Epithelial cell of prostate (primary cell): ENCODE measurements at regions not wholly inside any gene's neighbourhood (a gene's known extent, or its start where the extent isn't known, plus 50 kb on each side); places are given as distances from the start of the nearest gene placed in this dataset.

Experiments used
- DNase-seq: peaks from one replicate; pipeline ENCODE4 v3.0.0-alpha.2; 2011; ENCODE audit warnings: low read depth, low spot score
- H3K27ac ChIP-seq: fragments of 450-650 bp; 2 replicates; pipeline ENCODE4 v1.5.1; 2017; ENCODE audit warnings: mild to moderate bottlenecking

DNA sequence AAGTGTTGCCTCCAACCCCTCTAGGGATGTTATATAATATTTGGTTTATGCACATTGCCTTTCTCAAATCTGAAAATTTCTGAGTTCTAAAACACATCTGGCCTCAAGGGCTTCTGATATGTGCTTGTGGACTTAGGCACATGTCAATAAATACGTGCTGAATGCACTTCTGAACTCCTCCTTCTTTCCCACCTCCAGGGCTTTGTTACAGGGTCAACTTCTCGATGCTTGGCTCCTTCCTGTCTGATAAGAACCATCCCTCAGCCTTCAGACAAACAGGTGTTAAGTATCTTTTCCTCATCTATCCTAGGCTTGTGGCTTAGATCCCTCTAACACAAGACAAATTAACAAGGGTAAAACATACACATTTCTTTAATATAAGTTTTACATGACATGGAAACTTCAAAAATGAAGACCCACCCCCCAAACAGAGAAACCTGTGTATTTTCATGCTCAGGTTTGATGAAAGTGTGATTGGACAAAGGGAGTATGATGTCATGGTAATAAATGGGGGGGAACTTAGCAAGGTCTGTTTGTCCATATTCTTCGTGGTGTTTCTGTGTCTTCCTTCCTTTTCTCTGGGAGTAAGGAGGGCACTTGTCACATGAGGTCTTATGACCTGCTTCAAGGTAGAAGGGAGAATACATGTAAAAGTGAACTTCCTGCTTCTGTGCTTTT is 326.9 kb downstream of the CD83 start:
- H3K27ac ChIP-seq, result no peak overlapping the region
- DNase-seq, result no peak

DNA sequence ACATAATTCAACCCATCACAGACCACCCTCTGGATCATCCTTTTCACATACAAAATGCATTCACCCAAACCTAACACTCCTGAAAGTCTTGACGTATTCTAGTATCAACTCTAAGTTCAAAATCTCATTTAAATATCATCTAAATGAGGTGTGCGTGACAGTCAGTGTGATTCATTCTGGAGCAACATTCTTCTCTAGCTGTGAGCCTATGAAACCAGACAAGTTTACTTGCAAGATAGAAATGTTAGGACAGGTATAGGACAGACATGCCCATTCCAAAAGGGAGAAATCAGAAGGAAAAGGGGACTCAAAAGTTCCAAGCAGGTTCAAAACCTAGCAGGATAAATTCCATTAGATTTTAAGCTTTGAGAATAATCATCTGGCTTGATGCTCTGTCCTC is 329.7 kb downstream of the CD83 start:
- H3K27ac ChIP-seq, result peak overlapping the region; percentile 71
- DNase-seq, result peak; percentile 60

DNA sequence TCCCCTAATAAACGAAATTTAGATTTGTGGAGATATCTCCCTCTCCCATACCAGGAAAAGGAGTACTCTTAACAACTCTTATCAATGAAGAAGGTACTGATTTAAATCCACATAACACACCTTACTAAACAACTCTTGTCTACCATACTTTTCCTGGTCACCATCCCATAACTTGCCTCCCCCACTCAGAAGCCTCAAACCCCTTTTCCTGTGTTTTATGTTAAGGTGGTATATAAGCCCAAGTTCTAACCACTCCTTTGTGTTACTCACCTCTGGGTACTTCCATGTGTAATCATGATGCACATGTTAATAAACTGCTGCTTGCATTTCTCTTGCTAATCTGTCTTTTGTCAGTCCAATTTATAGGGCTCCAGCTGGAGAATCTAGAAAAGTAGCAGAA is 330.7 kb downstream of the CD83 start:
- H3K27ac ChIP-seq, result peak overlapping the region; percentile 71
- DNase-seq, result no peak

DNA sequence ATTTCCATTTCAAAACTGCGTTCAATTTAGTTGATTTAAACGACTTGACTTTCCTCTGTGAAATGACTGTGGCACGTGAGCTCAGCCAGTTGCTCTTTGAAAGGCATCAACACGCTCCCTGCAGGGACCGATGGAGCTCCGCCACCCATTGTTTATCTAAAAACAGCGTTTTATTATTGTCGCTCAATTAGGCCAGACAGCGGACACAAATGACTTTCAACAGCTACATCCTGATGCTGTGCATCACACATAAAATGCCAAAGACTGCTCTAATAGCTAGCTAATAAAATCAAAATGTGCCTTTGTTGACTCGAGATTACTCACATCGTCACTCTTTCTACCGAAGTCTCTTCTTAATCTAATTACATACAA is 332.5 kb downstream of the CD83 start:
- no peak overlapping the region for H3K27ac ChIP-seq
- DNase-seq, result no peak

DNA sequence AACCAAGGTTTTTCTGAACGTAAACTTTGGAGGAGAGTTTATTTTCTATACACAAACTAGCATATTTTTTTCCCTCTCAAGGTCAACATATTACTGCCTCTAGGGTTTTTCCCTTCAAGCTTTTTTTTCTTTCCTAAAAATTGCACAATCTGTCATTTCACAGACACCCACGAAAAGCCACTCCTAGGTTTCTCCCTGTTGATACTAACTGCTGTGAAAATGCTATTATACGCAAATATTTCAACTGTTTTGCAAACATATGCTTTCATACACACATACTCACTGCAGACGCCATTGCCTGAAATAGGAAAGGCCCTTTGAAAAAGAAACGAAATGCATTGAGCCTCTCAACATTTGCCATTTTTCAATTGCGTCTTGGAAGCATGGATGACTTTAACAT is 333.0 kb downstream of the CD83 start:
- DNase-seq, result no peak
- no peak overlapping the region for H3K27ac ChIP-seq

DNA sequence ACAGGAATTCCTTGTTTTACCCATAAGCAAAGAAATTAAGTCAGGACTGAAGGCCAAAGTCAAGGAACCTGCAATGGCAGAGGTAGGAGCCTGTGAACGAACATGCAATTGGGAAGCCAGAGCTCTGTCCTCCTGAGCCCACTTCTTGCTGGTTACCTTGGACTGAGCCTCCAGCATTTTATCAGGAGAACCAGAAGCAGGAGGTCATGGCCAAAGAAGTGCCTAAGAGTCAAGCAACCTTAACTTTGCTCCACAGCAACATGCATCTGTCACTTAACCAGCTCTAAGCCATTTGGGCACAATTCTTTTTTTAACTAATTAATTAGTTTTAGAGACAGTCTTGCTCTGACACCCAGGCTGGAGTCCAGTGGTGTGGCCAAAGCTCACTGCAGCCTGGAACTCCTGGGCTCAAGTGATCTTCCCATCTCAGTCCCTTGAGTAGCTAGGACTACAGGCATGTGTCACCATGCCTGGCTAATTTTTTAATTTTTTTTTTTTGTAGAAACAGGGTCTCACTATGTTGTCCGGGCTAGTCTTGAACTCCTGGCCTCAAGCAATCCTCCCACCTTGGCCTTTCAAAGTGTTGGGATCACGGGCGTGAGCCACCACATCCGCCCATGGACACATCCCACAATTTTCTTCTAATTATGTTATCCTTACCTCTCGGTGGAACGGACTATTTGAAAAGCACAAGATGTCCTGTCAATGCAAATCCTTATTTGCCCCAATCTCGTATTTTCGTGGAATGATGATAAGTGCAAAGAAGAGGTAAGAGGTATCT is 334.2 kb downstream of the CD83 start:
- no peak overlapping the region for H3K27ac ChIP-seq
- no peak for DNase-seq

DNA sequence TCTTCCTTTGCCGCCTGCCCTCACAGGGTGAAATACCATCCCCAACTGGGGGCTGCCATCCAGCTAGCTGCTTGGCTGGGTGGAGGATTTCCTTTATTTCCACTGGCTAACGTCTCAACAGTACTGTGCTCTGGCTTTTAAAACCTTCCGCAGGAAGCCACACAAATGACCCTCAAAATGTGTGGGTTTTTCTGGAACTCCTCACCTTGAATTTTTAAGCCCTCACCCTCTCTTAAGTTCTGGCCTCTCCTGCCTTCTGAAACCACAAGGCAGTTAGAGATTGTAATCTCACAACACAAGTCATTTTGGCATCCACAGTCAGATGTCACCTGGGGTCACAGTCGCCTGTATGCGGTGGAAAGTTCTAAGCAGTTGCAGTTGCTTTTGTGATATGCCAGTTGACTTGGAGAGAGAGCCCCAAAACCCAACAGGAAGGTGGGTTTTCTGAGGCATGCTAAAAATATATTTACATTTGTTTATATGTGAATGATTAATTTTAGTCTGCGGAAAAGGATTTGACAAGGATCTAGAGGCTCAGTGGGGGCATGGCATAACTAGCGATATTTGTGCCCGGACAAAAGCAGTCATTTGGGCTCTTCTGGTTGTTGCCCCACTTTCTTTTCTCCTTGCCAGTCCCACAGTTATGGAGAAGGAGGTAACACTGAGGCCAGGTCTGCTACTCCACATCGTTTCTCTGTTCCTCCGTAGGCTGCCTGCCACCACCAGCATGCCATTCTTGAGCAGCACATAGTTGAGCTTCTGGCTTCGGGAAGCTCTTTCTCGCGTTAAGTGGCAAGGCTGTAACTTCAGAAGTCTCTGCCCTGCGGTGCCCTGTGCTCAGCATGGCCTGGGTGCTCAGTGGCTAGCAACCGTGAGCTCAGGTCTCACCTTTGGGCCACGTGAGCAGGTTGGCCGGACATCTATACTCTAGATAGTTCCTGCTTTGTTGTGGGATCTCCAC is 335.3 kb downstream of the CD83 start:
- no peak for DNase-seq
- no peak overlapping the region for H3K27ac ChIP-seq

DNA sequence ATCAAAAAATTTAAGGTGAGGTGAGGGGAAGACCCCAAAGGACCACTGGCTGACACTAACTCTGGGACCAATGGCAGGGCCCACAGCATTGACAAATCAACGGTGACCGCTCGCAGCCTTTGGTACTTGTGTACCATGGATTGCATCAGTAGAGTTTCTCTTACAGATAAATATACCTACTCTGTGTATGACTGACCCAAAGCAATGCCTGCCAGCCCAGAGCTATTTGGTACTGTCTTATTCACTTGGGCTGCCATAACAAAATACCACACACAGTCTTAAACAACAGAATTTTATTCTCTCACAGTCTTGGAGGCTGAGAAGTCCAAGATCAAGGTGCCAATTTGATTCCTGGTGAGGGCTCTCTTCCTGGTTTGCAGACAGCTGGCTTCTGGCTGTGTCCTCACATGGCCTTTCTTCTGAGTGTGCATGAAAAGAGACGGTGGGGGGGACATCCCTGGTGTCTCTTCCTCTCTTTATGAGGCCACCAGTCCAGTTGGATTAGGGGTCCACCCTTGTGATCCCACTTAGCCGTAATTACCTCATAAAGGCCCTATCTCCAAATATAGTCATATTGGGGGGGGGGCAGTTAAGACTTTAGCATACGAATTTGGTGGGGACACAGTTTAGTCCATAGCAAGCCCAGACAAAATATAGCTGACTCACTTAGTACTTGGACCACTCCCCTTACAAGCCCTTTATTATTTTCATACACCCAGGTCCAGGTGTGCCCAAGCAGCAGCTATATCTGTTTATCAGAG is 336.3 kb downstream of the CD83 start:
- no peak for DNase-seq
- no peak overlapping the region for H3K27ac ChIP-seq

DNA sequence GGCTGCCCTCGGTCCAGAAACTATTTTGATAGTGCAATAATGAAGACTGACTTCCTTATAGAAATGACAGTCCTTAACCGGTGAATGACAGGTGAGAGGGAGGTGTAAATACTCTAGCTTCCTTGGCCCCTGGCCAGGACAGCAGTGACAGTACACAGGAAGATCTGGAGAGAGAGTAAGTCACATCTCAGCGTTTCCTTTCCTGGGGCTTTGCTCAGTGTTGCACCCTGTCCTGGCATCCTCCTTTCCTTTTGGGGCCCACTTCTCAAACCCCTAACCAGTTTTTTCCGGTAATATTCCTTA is 336.9 kb downstream of the CD83 start:
- no peak for DNase-seq
- no peak overlapping the region for H3K27ac ChIP-seq

DNA sequence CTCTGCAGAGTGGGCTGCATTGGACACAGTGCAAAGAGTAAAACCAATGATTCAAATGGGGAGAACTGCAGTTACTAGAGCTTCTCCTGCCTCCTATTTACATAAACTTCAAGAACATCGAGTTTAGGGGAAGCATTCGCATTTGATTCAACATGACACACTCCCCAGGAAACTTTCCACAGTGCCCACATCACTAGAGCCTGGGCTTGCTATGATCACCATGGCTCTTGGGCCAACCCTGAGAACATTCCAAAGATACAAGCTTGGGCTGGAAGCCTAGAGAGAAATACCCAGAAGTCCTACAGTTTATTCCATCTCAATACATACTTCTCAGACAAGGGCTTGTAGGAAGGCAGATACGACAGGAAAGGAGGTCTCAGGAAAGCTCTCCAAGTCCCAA is 337.9 kb downstream of the CD83 start:
- H3K27ac ChIP-seq, result no peak overlapping the region
- DNase-seq, result no peak

DNA sequence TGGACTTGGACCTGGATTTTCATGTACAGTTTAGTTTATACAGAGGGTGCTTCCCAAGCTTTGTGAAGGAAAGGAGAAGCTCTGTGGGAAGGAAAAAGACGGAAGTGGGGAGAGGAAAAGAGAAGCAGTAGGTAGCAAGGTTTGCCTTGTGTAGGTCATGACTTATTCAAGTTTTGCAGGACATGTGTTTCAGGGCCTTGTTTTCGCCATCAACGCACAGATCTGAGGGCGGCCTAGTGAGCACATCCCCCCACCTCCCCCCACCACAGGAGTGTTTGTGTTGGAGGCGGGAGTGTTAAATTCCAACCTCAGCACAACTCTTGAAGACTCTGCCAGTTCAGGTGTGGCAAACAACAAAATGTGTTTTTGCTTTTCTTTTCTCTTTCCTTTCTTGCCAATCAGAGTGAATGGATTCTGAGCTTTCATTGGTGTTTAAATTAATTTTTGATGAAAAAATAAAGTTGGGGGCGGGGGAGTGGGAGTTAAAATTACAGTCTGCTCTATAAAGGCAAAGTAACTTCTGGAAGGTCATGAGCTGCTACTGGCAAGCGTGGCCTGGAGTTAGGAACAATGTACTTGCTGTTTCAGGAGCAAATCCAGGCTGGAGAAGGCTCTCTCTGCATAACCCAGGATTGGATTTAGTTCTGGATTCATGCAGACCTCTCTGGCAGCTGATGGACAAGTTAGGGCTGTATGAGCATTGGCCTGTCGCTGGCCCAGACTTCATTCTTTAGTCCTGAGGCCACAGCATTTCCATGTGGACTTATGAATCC is 338.5 kb downstream of the CD83 start:
- no peak overlapping the region for H3K27ac ChIP-seq
- DNase-seq, result no peak

DNA sequence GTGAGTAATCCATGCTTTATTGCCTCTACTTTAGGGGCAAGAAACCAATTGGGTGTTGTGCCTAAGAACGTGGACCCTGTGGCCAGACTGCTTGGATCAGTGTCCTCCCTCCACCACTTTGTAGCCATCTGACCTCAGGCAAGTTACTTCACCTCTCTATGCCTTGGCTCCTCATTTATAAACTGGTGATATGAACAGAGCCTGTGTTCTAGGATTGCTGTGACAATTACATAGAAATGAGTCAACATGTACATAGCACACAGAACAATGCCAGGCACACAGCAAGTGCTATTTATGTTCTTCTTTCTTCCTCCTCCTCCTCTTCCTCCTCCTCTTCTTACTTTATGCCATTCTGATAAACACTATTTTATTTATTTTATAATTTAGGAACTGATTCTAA is 339.4 kb downstream of the CD83 start:
- DNase-seq, result no peak
- no peak overlapping the region for H3K27ac ChIP-seq

DNA sequence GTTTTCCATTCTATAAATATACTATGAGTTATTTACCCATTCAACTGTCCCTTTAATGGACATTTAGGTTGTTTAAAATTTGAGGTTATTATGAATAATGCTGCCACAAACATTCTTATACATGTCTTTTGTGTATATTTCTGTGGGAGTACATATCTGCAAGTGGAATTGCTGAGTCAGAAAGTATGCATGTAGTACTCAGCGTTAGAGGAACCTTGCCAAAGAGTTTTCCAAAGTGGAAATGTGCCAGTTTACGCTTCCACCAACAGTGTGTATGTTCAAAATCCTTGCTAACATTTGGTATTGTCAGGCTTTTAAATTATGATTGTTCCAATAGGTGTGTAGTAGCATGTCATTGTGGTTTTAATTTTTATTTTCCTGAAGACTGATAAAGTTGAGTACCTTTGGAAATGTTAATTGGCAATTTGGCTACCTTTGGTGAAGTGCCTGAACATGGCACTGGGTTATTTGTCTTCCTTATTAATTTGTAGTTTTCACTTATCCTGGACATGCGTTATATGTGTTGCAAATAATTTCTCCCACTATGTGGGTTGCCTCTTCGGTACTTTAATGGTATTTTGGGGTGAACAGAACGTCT is 341.2 kb downstream of the CD83 start:
- DNase-seq, result no peak
- H3K27ac ChIP-seq, result no peak overlapping the region

DNA sequence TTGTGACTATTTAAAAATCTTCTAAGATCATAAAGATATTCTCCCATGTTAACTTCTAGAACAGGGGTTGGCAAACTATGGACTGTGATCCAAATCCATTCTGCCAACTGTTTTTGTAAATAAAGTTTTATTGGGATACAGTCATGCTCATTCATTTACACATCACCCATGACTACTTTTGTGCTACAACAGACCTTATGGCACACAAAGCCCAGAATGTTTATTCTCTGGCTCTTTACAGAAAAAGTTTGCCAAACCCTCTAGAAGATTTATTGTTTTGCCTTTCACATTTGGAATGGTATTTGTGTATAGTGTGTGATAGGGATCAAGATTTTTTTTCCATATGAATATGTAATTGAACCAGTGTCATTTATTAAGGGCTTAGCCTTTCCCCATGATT is 341.7 kb downstream of the CD83 start:
- no peak overlapping the region for H3K27ac ChIP-seq
- DNase-seq, result no peak

DNA sequence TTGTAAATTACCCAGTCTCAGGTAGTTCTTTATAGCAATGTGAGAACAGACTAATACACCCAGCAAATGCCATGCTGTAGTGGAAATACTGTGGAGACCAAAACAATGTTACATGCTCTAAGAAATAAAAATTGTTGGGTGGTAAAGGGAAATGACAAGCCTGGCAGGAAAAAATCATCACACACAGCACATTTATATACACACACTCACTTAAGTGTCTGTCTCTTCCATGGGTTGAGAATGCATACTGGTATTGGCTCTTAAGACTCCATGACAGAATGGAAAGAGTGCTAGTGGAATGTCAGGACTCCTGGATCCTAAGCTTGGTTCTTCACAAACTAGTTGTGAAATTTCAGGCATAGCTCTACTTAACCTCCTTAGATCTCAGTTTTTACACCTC is 343.0 kb downstream of the CD83 start:
- H3K27ac ChIP-seq, result no peak overlapping the region

DNA sequence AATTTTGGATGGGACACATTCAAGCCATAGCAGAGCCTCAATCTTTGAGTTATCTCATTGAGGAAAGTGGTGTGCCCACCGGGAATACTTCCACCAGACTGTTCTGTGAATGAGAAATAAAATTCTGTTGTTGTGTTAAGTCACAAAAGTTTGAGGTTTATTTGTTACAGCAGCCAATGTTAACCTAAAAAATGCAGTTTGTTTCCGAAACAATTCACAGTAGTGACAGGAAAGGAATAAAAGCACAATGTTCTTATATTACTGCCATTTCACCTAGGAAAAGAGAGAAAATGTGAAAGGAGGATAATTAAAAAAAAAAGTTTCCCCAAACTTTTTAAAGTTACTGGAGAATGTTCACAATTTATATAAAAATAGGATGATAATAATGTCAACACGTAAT is 344.6 kb downstream of the CD83 start:
- no peak for DNase-seq
- no peak overlapping the region for H3K27ac ChIP-seq

More for the DNA sequence above, 343.0 kb downstream of the CD83 start:
- DNase-seq, result no peak

DNA sequence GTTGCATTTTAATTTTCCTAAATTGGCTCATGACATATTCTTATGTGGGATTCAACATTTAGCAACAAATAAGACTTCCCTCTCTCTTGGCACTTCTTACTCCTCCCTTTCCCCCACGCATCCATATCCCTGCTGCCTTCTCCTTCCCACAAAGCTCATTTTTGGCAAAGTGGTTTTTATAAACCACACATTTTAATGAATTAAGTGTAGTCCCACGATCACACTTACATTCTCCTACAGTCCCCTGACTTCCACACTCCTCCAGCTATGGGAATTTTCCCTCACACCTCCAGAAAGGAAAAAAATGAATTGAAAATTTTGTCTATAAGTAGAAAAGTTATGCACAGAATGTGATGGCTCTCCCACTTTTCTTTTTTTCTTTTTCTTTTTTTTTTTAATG is 345.0 kb downstream of the CD83 start:
- no peak overlapping the region for H3K27ac ChIP-seq
- no peak for DNase-seq

DNA sequence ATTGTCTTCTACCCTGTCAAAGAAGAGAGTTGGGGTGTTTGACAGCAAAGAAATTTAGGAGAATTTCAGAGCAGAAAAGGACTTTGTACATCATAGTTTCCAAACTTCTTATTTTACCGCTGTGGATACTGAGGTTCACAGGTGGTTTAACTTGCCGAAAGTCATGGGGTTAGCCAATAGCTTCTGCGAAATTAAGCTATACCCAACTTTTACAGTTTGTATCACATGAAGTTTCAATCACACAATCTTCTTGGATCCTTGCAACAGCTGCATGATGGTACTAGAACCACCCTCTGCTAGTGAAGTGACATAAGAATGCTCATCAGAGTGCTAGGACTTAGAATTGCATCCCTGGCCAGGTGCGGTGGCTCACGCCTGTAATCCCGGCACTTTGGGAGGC is 345.5 kb downstream of the CD83 start:
- H3K27ac ChIP-seq, result no peak overlapping the region
- no peak for DNase-seq

DNA sequence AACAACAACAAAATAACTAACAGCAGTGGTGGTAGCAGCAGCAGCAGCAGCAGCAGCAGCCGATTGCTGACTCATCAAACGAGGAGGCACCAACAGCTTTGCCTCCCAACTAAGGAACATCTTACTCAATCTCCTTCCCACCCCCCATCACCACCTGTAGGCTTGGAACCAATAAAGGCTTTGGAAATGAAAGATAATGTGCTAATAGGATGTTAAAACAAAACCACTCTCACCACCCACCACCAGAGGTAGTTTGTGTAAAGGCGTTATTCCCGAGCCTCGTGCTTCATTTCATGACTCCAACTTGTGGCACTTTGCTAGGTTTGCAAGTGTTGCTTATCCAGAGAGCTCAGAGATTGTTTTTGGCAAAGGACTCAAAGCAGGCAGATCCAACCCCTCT is 346.5 kb downstream of the CD83 start:
- no peak overlapping the region for H3K27ac ChIP-seq
- no peak for DNase-seq
